Right lobe of liver (tissue), 6 donors: ENCODE measurements at regions not wholly inside any gene's neighbourhood (a gene's known extent, or its start where the extent isn't known, plus 50 kb on each side); places are given as distances from the start of the nearest gene placed in this dataset.
"Not testable (repeated sequence)": the region's sequence is repeated elsewhere in the genome, so short reads cannot be mapped to it uniquely, and the experiment has no call there.

Experiments used
- ATAC-seq, 4 donors: fragments of 200-7000 bp; cut with Tn5 transposase; one replicate each; pipeline ENCODE4 v1.9.1; 2020; ENCODE audit warnings: mild to moderate bottlenecking in 4 of 4, moderate library complexity in 4 of 4
- DNase-seq, 3 donors: peaks; one replicate each; pipeline ENCODE4 v3.0.0-alpha.2; 2020
- H3K27ac ChIP-seq, 3 donors: fragments of 200-600 bp; one replicate each; pipeline ENCODE4 v1.8.0; 2022
- H3K27me3 ChIP-seq, 2 donors: fragments of 200-600 bp; one replicate each; pipeline ENCODE4 v1.8.0; 2022
- H3K36me3 ChIP-seq, 4 donors: fragments of 200-600 bp; sonication (generic) in 1 of 4; one replicate each; pipeline versions ENCODE4 v1.5.1 to v1.8.0; 2017 to 2022; ENCODE audit warnings: control low read depth in 1 of 4
- H3K4me1 ChIP-seq, 4 donors: fragments of 200-600 bp; sonication (generic) in 1 of 4; one replicate each; pipeline versions ENCODE4 v1.5.1 to v1.8.0; 2017 to 2022; ENCODE audit warnings: control low read depth in 1 of 4
- H3K4me3 ChIP-seq, 3 donors: fragments of 200-600 bp; one replicate each; pipeline ENCODE4 v1.8.0; 2022
- H3K9me3 ChIP-seq, 4 donors: fragments of 200-600 bp; sonication (generic) in 1 of 4; one replicate each; pipeline versions ENCODE4 v1.5.1 to v1.8.0; 2017 to 2022; ENCODE audit warnings: control low read depth in 1 of 4
- CTCF ChIP-seq, 4 donors: fragments of 200-600 bp in 3 of 4; fragments of 450-650 bp in 1 of 4; IDR thresholded peaks; one replicate each; pipeline versions ENCODE4 v1.5.1 to v1.8.0; 2016 to 2022; ENCODE audit warnings: antibody characterized with exemption in 4 of 4, mild to moderate bottlenecking in 2 of 4
- POLR2A ChIP-seq: fragments of 450-650 bp; IDR thresholded peaks from one replicate; pipeline ENCODE4 v1.6.1; 2017; ENCODE audit warnings: antibody characterized with exemption, mild to moderate bottlenecking
- WGBS: methylation state at CpG from one replicate; pipeline ENCODE4 v1.1.6; 2018; ENCODE audit warnings: low coverage, low lambda C conversion rate; ENCODE audit not compliant: insufficient coverage; ENCODE audit errors: missing lambda C conversion rate; 5-methylcytosine and 5-hydroxymethylcytosine counted together
- intact Hi-C, 2 donors: fragments of 100-400 bp; cut with DNase I; formaldehyde crosslinking; loops; one replicate each; pipeline versions ENCODE4 v1.11.2 to v1.14.1; 2022
- donor health status: DM: no; HTN: yes; CAD: no.
- donor health status: DM: no; HTN: no; CAD: no.
- donor health status: DM: no; HTN: no; CAD: no.
- donor health status: DM: no; HTN: yes; CAD: no.
- donor health status: DM: no; HTN: yes; CAD: no.

GRCh38 chr7:119963654-119964053 is 309.3 kb upstream of the KCND2 start:
- H3K4me3 ChIP-seq, result no peak overlapping the region
- no peaks in the 10 kb centered on the region for H3K9me3 ChIP-seq
- TF ChIP-seq CTCF (IDR thresholded peaks at IDR 0.05) (no peak), POLR2A (no peak)

GRCh38 chr7:119964065-119964464 is 308.9 kb upstream of the KCND2 start:
- H3K4me3 ChIP-seq, result no peak overlapping the region
- H3K9me3 ChIP-seq, result no peaks in the 10 kb centered on the region
- ATAC-seq (no peak), DNase-seq (no peak)
- H3K27ac ChIP-seq, result no peak overlapping the region
- H3K4me1 ChIP-seq, result no peaks in the 10 kb centered on the region
- no peaks in the 10 kb centered on the region for H3K36me3 ChIP-seq
- H3K27me3 ChIP-seq, result no peaks in the 10 kb centered on the region
- intact Hi-C loops, result no loop called here
- TF ChIP-seq POLR2A (no peak), CTCF (IDR thresholded peaks at IDR 0.05) (no peak)

More at GRCh38 chr7:119963654-119964053, 309.3 kb upstream of the KCND2 start:
- no peaks in the 10 kb centered on the region for H3K4me1 ChIP-seq
- intact Hi-C loops, result no loop called here
- no peak overlapping the region for H3K27ac ChIP-seq
- H3K27me3 ChIP-seq, result no peaks in the 10 kb centered on the region
- ATAC-seq (no peak), DNase-seq (no peak)
- H3K36me3 ChIP-seq, result no peaks in the 10 kb centered on the region

DNA sequence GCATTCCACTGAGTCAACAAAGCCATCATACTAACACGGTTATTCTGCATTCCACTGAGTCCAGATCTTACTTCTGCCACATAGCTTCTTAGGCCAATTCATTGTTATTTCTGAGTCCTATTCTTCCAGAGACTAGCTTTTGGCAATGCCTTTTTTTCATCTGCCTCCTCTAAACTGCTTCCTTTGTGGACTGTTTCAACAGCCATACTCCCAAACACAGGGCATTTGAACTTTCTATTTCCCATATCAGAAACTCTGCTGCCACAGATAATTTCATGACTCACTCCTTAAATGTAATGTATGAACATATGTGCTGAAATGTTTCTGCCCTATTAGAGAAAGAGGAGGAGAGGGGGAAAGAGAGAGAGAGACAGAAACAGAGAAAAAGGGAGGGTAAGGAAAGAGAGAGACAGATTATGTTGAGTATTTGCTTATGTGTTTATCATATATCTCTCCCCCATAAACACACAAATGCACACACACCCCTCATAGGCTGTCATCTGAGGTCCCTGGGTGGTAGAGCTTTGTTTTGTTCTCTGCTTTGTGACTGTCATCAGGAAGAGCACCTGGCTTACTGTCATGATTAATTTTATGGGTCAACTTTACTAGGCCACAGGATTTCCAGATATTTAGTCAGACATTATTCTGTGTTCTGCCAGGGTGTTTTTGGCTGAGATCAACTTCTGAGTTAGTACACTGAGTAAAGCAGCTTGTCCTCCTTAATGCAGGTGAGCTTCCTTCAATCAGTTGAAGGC is 308.0 kb upstream of the KCND2 start:
- H3K9me3 ChIP-seq, result no peaks in the 10 kb centered on the region
- H3K27me3 ChIP-seq, result no peaks in the 10 kb centered on the region
- H3K36me3 ChIP-seq, result no peaks in the 10 kb centered on the region
- ATAC-seq, result no peak
- no peaks in the 10 kb centered on the region for H3K4me1 ChIP-seq
- DNase-seq, result no peak
- TF ChIP-seq CTCF (IDR thresholded peaks at IDR 0.05), result no peak
- no peak for TF ChIP-seq POLR2A
- intact Hi-C loops, result no loop called here
- no peak overlapping the region for H3K27ac ChIP-seq
- H3K4me3 ChIP-seq, result no peak overlapping the region
- WGBS, result 38% methylated on average over 1 of the region's 1 CpG

- no peak overlapping the region for H3K4me3 ChIP-seq
- intact Hi-C loops, result no loop called here
- no peaks in the 10 kb centered on the region for H3K27me3 ChIP-seq
- DNase-seq (no peak), ATAC-seq (no peak)
- no peaks in the 10 kb centered on the region for H3K9me3 ChIP-seq
- TF ChIP-seq POLR2A, result no peak
- H3K4me1 ChIP-seq, result no peaks in the 10 kb centered on the region
- H3K36me3 ChIP-seq, result no peaks in the 10 kb centered on the region
- WGBS, result 34% methylated on average over 4 of the region's 4 CpGs
- no peak overlapping the region for H3K27ac ChIP-seq
These were observed 305.8 kb upstream of the KCND2 start for GRCh38 chr7:119967221-119967620.

- DNase-seq, intact Hi-C loops, H3K27me3 ChIP-seq, H3K9me3 ChIP-seq, H3K27ac ChIP-seq, ATAC-seq, H3K4me1 ChIP-seq, H3K4me3 ChIP-seq, H3K36me3 ChIP-seq: not testable (repeated sequence)
- WGBS, result 73% methylated on average over 3 of the region's 3 CpGs
These were observed 304.6 kb upstream of the KCND2 start for GRCh38 chr7:119968411-119968810.

DNA sequence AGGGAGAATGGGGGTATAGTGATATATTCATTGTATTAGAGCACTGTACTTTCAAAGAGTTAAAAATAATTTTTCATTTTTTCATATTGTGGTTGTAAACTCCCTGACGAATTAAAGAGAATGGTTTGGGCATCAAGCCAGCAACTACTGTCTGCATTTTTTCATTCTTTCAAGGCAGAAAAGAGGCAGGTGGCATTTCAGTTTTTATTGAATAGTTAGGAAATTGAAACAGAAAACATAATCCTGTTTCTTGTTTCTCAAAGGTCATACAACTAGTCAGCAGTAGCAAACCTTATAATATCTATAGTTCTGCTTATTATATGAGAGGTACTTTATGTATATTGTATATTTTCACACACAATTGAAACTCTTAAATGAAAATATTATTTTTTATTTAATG is 303.9 kb upstream of the KCND2 start:
- Histone ChIP-seq H3K4me3 (no peak overlapping the region), H3K36me3 (no peaks in the 10 kb centered on the region), H3K27ac (no peak overlapping the region), H3K4me1 (no peaks in the 10 kb centered on the region), H3K9me3 (no peaks in the 10 kb centered on the region), H3K27me3 (no peaks in the 10 kb centered on the region)
- no peak for DNase-seq
- ATAC-seq, result no peak
- no peak for TF ChIP-seq POLR2A
- no peak for TF ChIP-seq CTCF (IDR thresholded peaks at IDR 0.05)
- intact Hi-C loops, result no loop called here
- 16% methylated on average over 1 of the region's 1 CpG for WGBS
